PC-3 (cell line): ENCODE measurements at regions not wholly inside any gene's neighbourhood (a gene's known extent, or its start where the extent isn't known, plus 50 kb on each side); places are given as distances from the start of the nearest gene placed in this dataset.

Experiments
- ATAC-seq: fragments of 200-7000 bp; cut with Tn5 transposase; 2 replicates; pipeline ENCODE4 v1.9.1; 2020; ENCODE audit warnings: mild to moderate bottlenecking, moderate library complexity
- BruUV-seq: library from RNA; stranded (reverse); fragments of 400-500 nt; replicated peaks from 2 replicates; lab custom pipeline; 2021; lab: Mats Ljungman, UMichigan
- CTCF ChIA-PET: fragments of 300-600 bp; sonication (Branson Sonifier 250); formaldehyde crosslinking; loops from one replicate; lab custom pipeline; 2022; ENCODE audit warnings: antibody characterized with exemption; lab: Charles Lee
- POLR2A ChIA-PET: fragments of 300-600 bp; sonication (Branson Sonifier 250); formaldehyde crosslinking; loops from one replicate; lab custom pipeline; 2022; ENCODE audit warnings: antibody characterized with exemption; ENCODE audit not compliant: unreplicated experiment; lab: Charles Lee
- DNase-seq: peaks from one replicate; pipeline ENCODE4 v3.0.0-alpha.2; 2015
- H2AFZ ChIP-seq: fragments of 300-600 bp; sonication (generic); 2 replicates; pipeline ENCODE4 v1.6.0; 2016; ENCODE audit warnings: antibody characterized with exemption, low read length
- H3F3A ChIP-seq: fragments of 300-600 bp; sonication (generic); one replicate; pipeline ENCODE4 v1.6.0; 2017; ENCODE audit warnings: antibody characterized with exemption, low read length, control low read depth, mild to moderate bottlenecking; ENCODE audit not compliant: unreplicated experiment
- H3K27ac ChIP-seq: fragments of 300-600 bp; sonication (generic); 2 replicates; pipeline ENCODE4 v1.5.1; 2016; ENCODE audit warnings: mild to moderate bottlenecking, low read length
- H3K27me3 ChIP-seq: fragments of 300-600 bp; sonication (generic); 2 replicates; pipeline ENCODE4 v1.6.1; 2016; ENCODE audit warnings: low read length, mixed read lengths
- H3K36me3 ChIP-seq: fragments of 300-600 bp; sonication (generic); 2 replicates; pipeline ENCODE4 v1.6.1; 2016; ENCODE audit warnings: low read depth, mixed run types, low read length, mixed read lengths
- H3K4me1 ChIP-seq: fragments of 300-600 bp; sonication (generic); 2 replicates; pipeline ENCODE4 v1.5.1; 2016; ENCODE audit warnings: low read length; ENCODE audit not compliant: insufficient read depth
- H3K4me2 ChIP-seq: fragments of 300-600 bp; sonication (generic); 2 replicates; pipeline ENCODE4 v1.6.0; 2016; ENCODE audit warnings: low read length
- H3K4me3 ChIP-seq: fragments of 300-600 bp; sonication (generic); 2 replicates; pipeline ENCODE4 v1.5.1; 2016; ENCODE audit warnings: mild to moderate bottlenecking, low read length, mixed read lengths
- H3K79me2 ChIP-seq: fragments of 300-600 bp; sonication (generic); 2 replicates; pipeline ENCODE4 v1.6.1; 2017; ENCODE audit warnings: low read length, mixed read lengths
- H3K9ac ChIP-seq: fragments of 300-600 bp; sonication (generic); 2 replicates; pipeline ENCODE4 v1.6.0; 2016; ENCODE audit warnings: mild to moderate bottlenecking, low read length
- H3K9me2 ChIP-seq: fragments of 300-600 bp; sonication (generic); replicated peaks from 2 replicates; pipeline ENCODE4 v1.6.1; 2016; ENCODE audit warnings: mixed run types, low read length, mixed read lengths
- H3K9me3 ChIP-seq: fragments of 300-600 bp; sonication (generic); 2 replicates; pipeline ENCODE4 v1.6.1; 2016; ENCODE audit warnings: low read length, mixed read lengths
- H4K20me1 ChIP-seq: fragments of 300-600 bp; sonication (generic); 2 replicates; pipeline ENCODE4 v1.6.1; 2016; ENCODE audit warnings: low read length, mixed read lengths
- EZH2 ChIP-seq: fragments of 300-600 bp; sonication (generic); IDR thresholded peaks from one replicate; pipeline ENCODE4 v1.6.1; 2017; ENCODE audit warnings: antibody characterized with exemption, mild to moderate bottlenecking, low read length; ENCODE audit not compliant: unreplicated experiment
- EZH2phosphoT487 ChIP-seq: fragments of 300-600 bp; sonication (generic); IDR thresholded peaks from 2 replicates; pipeline ENCODE4 v1.6.1; 2018; ENCODE audit warnings: mild to moderate bottlenecking, antibody characterized with exemption, low read length, borderline replicate concordance
- intact Hi-C: fragments of 100-400 bp; cut with micrococcal nuclease; formaldehyde crosslinking; loops from 2 replicates; pipeline ENCODE4 v1.9.0; 2023
- TF ChIP-seq, protein P1 (sequence below): fragments of 300-600 bp; sonication (generic); conservative IDR thresholded peaks from 2 replicates; pipeline ENCODE4 v1.5.1; 2017; ENCODE audit warnings: antibody characterized with exemption, low read depth, mild to moderate bottlenecking, low read length

DNA sequence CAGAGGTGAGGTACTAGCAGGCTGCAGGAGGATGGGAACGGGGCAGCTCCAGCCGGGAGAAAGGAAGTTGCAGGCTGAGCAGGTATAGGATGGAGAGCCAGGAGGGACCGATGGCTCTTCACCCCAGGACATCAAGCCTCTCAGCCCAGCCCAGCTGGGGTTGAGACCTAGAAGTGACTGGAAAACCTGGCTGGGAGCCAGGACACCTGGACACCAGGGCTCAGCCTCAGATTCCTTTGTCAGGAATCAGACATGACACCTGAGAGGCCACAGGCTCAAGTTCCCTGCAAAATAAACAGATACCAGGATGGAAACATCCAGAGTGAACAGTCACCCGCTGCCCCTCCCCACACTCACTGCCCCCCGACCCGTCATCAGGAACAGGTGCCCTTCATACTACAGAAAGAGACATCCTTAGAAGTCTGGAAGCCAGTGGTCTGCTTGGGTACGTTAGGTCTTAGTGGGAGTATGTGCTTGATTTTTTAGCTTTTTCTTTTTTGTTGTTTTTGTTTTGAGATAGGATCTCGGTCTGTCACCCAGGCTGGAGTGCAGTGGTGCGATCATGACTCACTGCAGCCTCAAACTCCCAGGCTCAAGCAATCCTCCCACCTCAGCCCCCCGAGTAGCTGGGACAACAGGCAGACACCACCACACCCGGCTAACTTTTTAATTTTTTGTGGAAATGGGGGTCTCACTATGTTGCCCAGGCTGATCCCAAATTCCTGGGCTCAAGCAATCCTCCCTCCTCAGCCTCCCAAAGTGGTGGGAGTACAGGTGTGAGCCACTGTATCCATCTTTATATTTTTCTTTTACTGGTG, 74.5 kb upstream of the CALM2 start:
- ChIA-PET CTCF (no interaction called here), POLR2A (no interaction called here)
- intact Hi-C loops, result no loop called here
- Histone ChIP-seq H3K79me2 (no peaks in the 10 kb centered on the region), H3K9ac (peak overlapping the region; percentile 4; the same call in 1 of the 2 replicates), H3K27me3 (no peaks in the 10 kb centered on the region), H3F3A (no peaks in the 10 kb centered on the region), H3K4me1 (peaks cover 28% of the 10 kb centered on the region), H3K36me3 (no peaks in the 10 kb centered on the region), H2AFZ (peak overlapping the region; percentile 37; the same call in 1 of the 2 replicates), H3K9me2 (no peaks in the 10 kb centered on the region), H3K27ac (peak overlapping the region; percentile 52), H3K4me2 (peak overlapping the region; percentile 72), H3K9me3 (no peaks in the 10 kb centered on the region), H4K20me1 (no peaks in the 10 kb centered on the region), H3K4me3 (peak overlapping the region; percentile 47)
- DNase-seq, result peak; percentile 96
- no TSS peak for BruUV-seq
- ATAC-seq, result peak; percentile 78
- TF ChIP-seq, protein P1, sequence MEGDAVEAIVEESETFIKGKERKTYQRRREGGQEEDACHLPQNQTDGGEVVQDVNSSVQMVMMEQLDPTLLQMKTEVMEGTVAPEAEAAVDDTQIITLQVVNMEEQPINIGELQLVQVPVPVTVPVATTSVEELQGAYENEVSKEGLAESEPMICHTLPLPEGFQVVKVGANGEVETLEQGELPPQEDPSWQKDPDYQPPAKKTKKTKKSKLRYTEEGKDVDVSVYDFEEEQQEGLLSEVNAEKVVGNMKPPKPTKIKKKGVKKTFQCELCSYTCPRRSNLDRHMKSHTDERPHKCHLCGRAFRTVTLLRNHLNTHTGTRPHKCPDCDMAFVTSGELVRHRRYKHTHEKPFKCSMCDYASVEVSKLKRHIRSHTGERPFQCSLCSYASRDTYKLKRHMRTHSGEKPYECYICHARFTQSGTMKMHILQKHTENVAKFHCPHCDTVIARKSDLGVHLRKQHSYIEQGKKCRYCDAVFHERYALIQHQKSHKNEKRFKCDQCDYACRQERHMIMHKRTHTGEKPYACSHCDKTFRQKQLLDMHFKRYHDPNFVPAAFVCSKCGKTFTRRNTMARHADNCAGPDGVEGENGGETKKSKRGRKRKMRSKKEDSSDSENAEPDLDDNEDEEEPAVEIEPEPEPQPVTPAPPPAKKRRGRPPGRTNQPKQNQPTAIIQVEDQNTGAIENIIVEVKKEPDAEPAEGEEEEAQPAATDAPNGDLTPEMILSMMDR, result no peak
- TF ChIP-seq EZH2 (no peak), EZH2phosphoT487 (no peak)

- TF ChIP-seq, protein P1, result no peak
- TF ChIP-seq EZH2, result no peak
- no peak for TF ChIP-seq EZH2phosphoT487
- no peak for ATAC-seq
- no peak overlapping the region for H2AFZ ChIP-seq
- no peak overlapping the region for H3K9ac ChIP-seq
- no peaks in the 10 kb centered on the region for H3F3A ChIP-seq
- no peaks in the 10 kb centered on the region for H3K36me3 ChIP-seq
- no peaks in the 10 kb centered on the region for H3K9me2 ChIP-seq
- no peak for DNase-seq
- H3K27ac ChIP-seq, result no peak overlapping the region; the same call in 1 of the 2 replicates
- no peak overlapping the region for H3K4me3 ChIP-seq
- H3K27me3 ChIP-seq, result no peaks in the 10 kb centered on the region
- no TSS peak for BruUV-seq
- H3K4me1 ChIP-seq, result peaks cover 28% of the 10 kb centered on the region
- ChIA-PET CTCF (no interaction called here), POLR2A (no interaction called here)
- peak overlapping the region; percentile 37 for H3K4me2 ChIP-seq
- H3K79me2 ChIP-seq, result no peaks in the 10 kb centered on the region
- no peaks in the 10 kb centered on the region for H4K20me1 ChIP-seq
- H3K9me3 ChIP-seq, result no peaks in the 10 kb centered on the region
- intact Hi-C loops, result no loop called here
These were observed 73.6 kb upstream of the CALM2 start for GRCh38 chr2:47249931-47250330.
